Natural killer cell (primary cell): ENCODE measurements at regions not wholly inside any gene's neighbourhood (a gene's known extent, or its start where the extent isn't known, plus 50 kb on each side); places are given as distances from the start of the nearest gene placed in this dataset.

Experiments
- ATAC-seq, 3 donors: fragments of 150-1000 bp in 2 of 3; fragments of 200-7000 bp in 1 of 3; cut with Tn5 transposase; 1 replicate in 1 of 3; 2 replicates in 2 of 3; pipeline ENCODE4 v1.10.0; 2021; ENCODE audit warnings: mild to moderate bottlenecking in 2 of 3, moderate library complexity in 2 of 3
- DNase-seq, 2 donors: peaks; one replicate each; pipeline versions ENCODE4 v3.0.0 to v3.0.0-alpha.2; 2013 to 2021; ENCODE audit warnings: mixed read lengths in 1 of 2
- H3K27ac ChIP-seq: one replicate; pipeline ENCODE4 v1.5.1; 2013; ENCODE audit warnings: mild to moderate bottlenecking, low read length
- H3K27me3 ChIP-seq: one replicate; pipeline ENCODE4 v1.6.1; 2013; ENCODE audit warnings: low read length; ENCODE audit not compliant: control insufficient read depth, insufficient read depth
- H3K36me3 ChIP-seq: one replicate; pipeline ENCODE4 v1.6.1; 2013; ENCODE audit warnings: low read length; ENCODE audit not compliant: control insufficient read depth, insufficient read depth
- H3K4me1 ChIP-seq: one replicate; pipeline ENCODE4 v1.6.1; 2013; ENCODE audit warnings: low read length; ENCODE audit not compliant: control insufficient read depth, insufficient read depth
- H3K4me3 ChIP-seq: one replicate; pipeline ENCODE4 v1.5.1; 2013; ENCODE audit warnings: low read length
- H3K9me3 ChIP-seq: one replicate; pipeline ENCODE4 v1.6.1; 2013; ENCODE audit warnings: low read length; ENCODE audit not compliant: control insufficient read depth, insufficient read depth
- H3K27ac Mint-ChIP-seq, 2 donors: one replicate each; pipeline ENCODE4 v1.8.0; 2022; ENCODE audit warnings: mild to moderate bottlenecking in 2 of 2, mixed read lengths in 2 of 2, moderate library complexity in 1 of 2
- H3K27me3 Mint-ChIP-seq, 2 donors: one replicate each; pipeline ENCODE4 v1.8.0; 2022; ENCODE audit warnings: low read depth in 2 of 2, mixed read lengths in 2 of 2
- H3K36me3 Mint-ChIP-seq: one replicate; pipeline ENCODE4 v1.8.0; 2022; ENCODE audit warnings: mixed read lengths
- H3K4me1 Mint-ChIP-seq, 2 donors: one replicate each; pipeline ENCODE4 v1.8.0; 2022; ENCODE audit warnings: mixed read lengths in 2 of 2
- H3K4me3 Mint-ChIP-seq: one replicate; pipeline ENCODE4 v1.8.0; 2022; ENCODE audit warnings: mild to moderate bottlenecking, moderate library complexity, mixed read lengths
- H3K9me3 Mint-ChIP-seq, 2 donors: one replicate each; pipeline ENCODE4 v1.8.0; 2022; ENCODE audit warnings: mixed read lengths in 2 of 2
- CTCF ChIP-seq: fragments of 200-600 bp; IDR thresholded peaks from one replicate; pipeline ENCODE4 v1.8.0; 2022; ENCODE audit warnings: antibody characterized with exemption
- WGBS: methylation state at CpG from one replicate; pipeline ENCODE4 v1.1.7; 2013; ENCODE audit warnings: missing lambda C conversion rate; ENCODE audit not compliant: insufficient coverage; 5-methylcytosine and 5-hydroxymethylcytosine counted together
- intact Hi-C: fragments of 100-400 bp; cut with micrococcal nuclease; formaldehyde crosslinking; loops from one replicate; pipeline ENCODE4 v1.14.2; 2022

DNA sequence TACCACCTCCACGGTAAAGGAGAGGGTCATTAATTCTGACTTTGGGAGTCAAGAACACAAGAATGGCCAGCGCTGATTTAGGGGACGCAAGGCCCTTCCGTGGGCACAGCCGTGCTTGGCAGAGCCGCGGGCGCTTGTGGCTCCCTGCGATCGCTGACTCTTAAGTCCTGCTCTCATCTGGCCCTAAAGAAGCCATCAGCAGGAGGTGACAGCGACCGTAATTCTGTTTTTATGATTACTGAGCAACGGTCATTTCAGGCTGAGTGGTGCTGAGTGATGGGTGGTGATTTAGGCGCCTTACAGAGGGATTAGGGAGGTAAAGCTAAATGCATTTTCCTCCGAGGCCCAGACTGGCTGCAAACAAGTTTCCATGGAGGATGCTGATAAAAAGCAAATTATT is 364.6 kb upstream of the SULF2 start:
- H3K4me3 Mint-ChIP-seq, result no peak overlapping the region
- WGBS, result 80% methylated on average over 15 of the region's 15 CpGs

GRCh38 chr20:48148916-48149672 is 363.8 kb upstream of the SULF2 start:
- DNase-seq (no peak), ATAC-seq (no peak)
- Histone ChIP-seq H3K36me3 (no peaks in the 10 kb centered on the region), H3K27ac (no peak overlapping the region), H3K27me3 (no peaks in the 10 kb centered on the region), H3K9me3 (no peaks in the 10 kb centered on the region), H3K4me3 (no peak overlapping the region), H3K4me1 (no peaks in the 10 kb centered on the region)
- Mint-ChIP-seq H3K27ac (no peak overlapping the region), H3K4me1 (no peaks in the 10 kb centered on the region), H3K9me3 (no peaks in the 10 kb centered on the region), H3K36me3 (no peaks in the 10 kb centered on the region), H3K4me3 (no peak overlapping the region), H3K27me3 (peaks cover 0 to 13% of the 10 kb centered on the region in 2 donors)
- no peak for TF ChIP-seq CTCF
- 84% methylated on average over 13 of the region's 13 CpGs for WGBS
- intact Hi-C loops, result no loop called here

More for the DNA sequence above, 364.6 kb upstream of the SULF2 start:
- no peak for TF ChIP-seq CTCF
- H3K27ac ChIP-seq, result no peak overlapping the region
- intact Hi-C loops, result no loop called here
- H3K36me3 Mint-ChIP-seq, result no peaks in the 10 kb centered on the region
- H3K27ac Mint-ChIP-seq, result no peak overlapping the region
- H3K36me3 ChIP-seq, result no peaks in the 10 kb centered on the region
- H3K4me1 Mint-ChIP-seq, result no peaks in the 10 kb centered on the region
- peaks cover 0 to 11% of the 10 kb centered on the region in 2 donors for H3K27me3 Mint-ChIP-seq
- DNase-seq, result no peak
- no peaks in the 10 kb centered on the region for H3K9me3 Mint-ChIP-seq
- no peaks in the 10 kb centered on the region for H3K9me3 ChIP-seq
- H3K27me3 ChIP-seq, result no peaks in the 10 kb centered on the region
- ATAC-seq, result no peak
- H3K4me1 ChIP-seq, result no peaks in the 10 kb centered on the region
- H3K4me3 ChIP-seq, result no peak overlapping the region

- Histone ChIP-seq H3K4me3 (no peak overlapping the region), H3K27ac (no peak overlapping the region), H3K36me3 (no peaks in the 10 kb centered on the region), H3K27me3 (no peaks in the 10 kb centered on the region), H3K4me1 (no peaks in the 10 kb centered on the region), H3K9me3 (no peaks in the 10 kb centered on the region)
- Mint-ChIP-seq H3K27ac (no peak overlapping the region), H3K9me3 (no peaks in the 10 kb centered on the region), H3K4me1 (no peaks in the 10 kb centered on the region), H3K36me3 (no peaks in the 10 kb centered on the region), H3K27me3 (peaks cover 0 to 11% of the 10 kb centered on the region in 2 donors), H3K4me3 (no peak overlapping the region)
- no peak for DNase-seq
- 92% methylated on average over 3 of the region's 3 CpGs for WGBS
- TF ChIP-seq CTCF, result no peak
- ATAC-seq, result no peak
- intact Hi-C loops, result no loop called here
These were observed 362.7 kb upstream of the SULF2 start for GRCh38 chr20:48148020-48148419.

DNA sequence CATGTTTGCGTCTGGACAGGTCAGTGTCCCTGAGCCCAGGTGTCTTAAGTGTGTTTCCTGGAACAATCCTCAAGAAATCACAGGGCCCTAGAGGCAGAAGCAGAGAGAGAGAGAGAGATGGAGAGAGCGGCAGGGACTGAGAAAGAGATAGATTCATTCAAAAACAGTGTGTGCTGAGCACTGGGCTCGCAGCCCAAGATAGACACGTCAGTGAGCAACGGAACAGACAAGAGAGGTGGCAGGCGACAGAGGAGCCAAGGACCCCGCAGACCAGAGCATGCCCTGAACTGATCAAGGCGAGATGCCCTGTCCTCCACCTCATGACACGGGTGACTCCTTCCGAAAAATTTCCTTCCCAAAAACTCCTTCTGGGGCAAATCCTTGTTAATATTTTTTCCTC is 362.0 kb upstream of the SULF2 start:
- intact Hi-C loops, result no loop called here
- H3K27ac ChIP-seq, result no peak overlapping the region
- no peaks in the 10 kb centered on the region for H3K36me3 Mint-ChIP-seq
- H3K27me3 Mint-ChIP-seq, result peaks cover 0 to 11% of the 10 kb centered on the region in 2 donors
- ATAC-seq, result no peak
- no peak for TF ChIP-seq CTCF
- no peak for DNase-seq
- H3K9me3 Mint-ChIP-seq, result no peaks in the 10 kb centered on the region
- H3K27ac Mint-ChIP-seq, result no peak overlapping the region
- H3K9me3 ChIP-seq, result no peaks in the 10 kb centered on the region
- H3K4me1 ChIP-seq, result no peaks in the 10 kb centered on the region
- H3K27me3 ChIP-seq, result no peaks in the 10 kb centered on the region
- H3K36me3 ChIP-seq, result no peaks in the 10 kb centered on the region
- WGBS, result 91% methylated on average over 10 of the region's 10 CpGs
- H3K4me3 ChIP-seq, result no peak overlapping the region
- H3K4me1 Mint-ChIP-seq, result no peaks in the 10 kb centered on the region
- H3K4me3 Mint-ChIP-seq, result no peak overlapping the region
